ENCODE measurements at regions not wholly inside any gene's neighbourhood (a gene's known extent, or its start where the extent isn't known, plus 50 kb on each side); places are given as distances from the start of the nearest gene placed in this dataset.
"Not testable (repeated sequence)": the region's sequence is repeated elsewhere in the genome, so short reads cannot be mapped to it uniquely, and the experiment has no call there.

- TF ChIP-seq CTCF, POLR2A (IDR thresholded peaks at IDR 0.05): not testable (repeated sequence)
These were observed 524.6 kb downstream of the FOXD4L4 start for GRCh38 chr9:66261576-66261975.
